SK-N-SH (cell line): ENCODE measurements at regions not wholly inside any gene's neighbourhood (a gene's known extent, or its start where the extent isn't known, plus 50 kb on each side); places are given as distances from the start of the nearest gene placed in this dataset.

Experiments
- CTCF ChIA-PET: fragments of 300-600, 350-600 bp; formaldehyde crosslinking; extraction: SDS; loops from one replicate; lab custom pipeline; 2021; lab: Yijun Ruan, JAX
- POLR2A ChIA-PET: fragments of 350-600 bp; sonication (Branson Sonifier 250); formaldehyde crosslinking; extraction: SDS; loops from one replicate; lab custom pipeline; 2020; ENCODE audit warnings: antibody characterized with exemption, inconsistent platforms; lab: Yijun Ruan, JAX
- DNase-seq: peaks from one replicate; pipeline ENCODE4 v3.0.0; 2012
- H2AFZ ChIP-seq: fragments of 200-600 bp; sonication (generic); 2 replicates; pipeline ENCODE4 v1.8.1; 2016; ENCODE audit warnings: antibody characterized with exemption, mild to moderate bottlenecking, low read depth
- H3F3A ChIP-seq: fragments of 200-600 bp; sonication (generic); replicated peaks from 2 replicates; pipeline ENCODE3; 2016; ENCODE audit warnings: antibody characterized with exemption, mild to moderate bottlenecking; ENCODE audit not compliant: insufficient read depth
- H3K27ac ChIP-seq, 2 experiments: fragments of 200-500 bp in 1 of 2; fragments of 200-600 bp in 1 of 2; sonication (Bioruptor generic) in 1 of 2; sonication (generic), shearing (Covaris generic) in 1 of 2; 2 replicates each; pipeline versions ENCODE4 v1.5.1 to v1.6.1; 2014 to 2016; ENCODE audit warnings: low read depth in 2 of 2, inconsistent platforms in 1 of 2, low read length in 1 of 2, mild to moderate bottlenecking in 1 of 2, mixed read lengths in 1 of 2
- H3K27me3 ChIP-seq: fragments of 200-600 bp; sonication (generic), shearing (Covaris generic); 2 replicates; pipeline ENCODE4 v1.6.1; 2016; ENCODE audit warnings: mixed run types; ENCODE audit not compliant: insufficient read depth
- H3K36me3 ChIP-seq, 2 experiments: fragments of 200-500 bp in 1 of 2; fragments of 200-600 bp in 1 of 2; sonication (Bioruptor generic) in 1 of 2; sonication (generic) in 1 of 2; replicated peaks in 1 of 2; 2 replicates each; pipeline versions ENCODE3 to v1.5.1; 2014 to 2016; ENCODE audit warnings: low read length in 1 of 2, mild to moderate bottlenecking in 1 of 2; ENCODE audit not compliant: insufficient read depth in 2 of 2, control insufficient read depth in 1 of 2
- H3K4me1 ChIP-seq, 2 experiments: fragments of 200-500 bp in 1 of 2; fragments of 200-600 bp in 1 of 2; sonication (Bioruptor generic) in 1 of 2; sonication (generic), shearing (Covaris generic) in 1 of 2; 2 replicates each; pipeline versions ENCODE4 v1.5.1 to v1.6.1; 2014 to 2016; ENCODE audit warnings: low read depth in 1 of 2, low read length in 1 of 2, mixed run types in 1 of 2; ENCODE audit not compliant: insufficient read depth in 2 of 2, control insufficient read depth in 1 of 2
- H3K4me2 ChIP-seq: fragments of 200-600 bp; sonication (generic), shearing (Covaris generic); 2 replicates; pipeline ENCODE4 v1.6.1; 2017; ENCODE audit warnings: mixed run types
- H3K4me3 ChIP-seq, 2 experiments: fragments of 200-500 bp in 1 of 2; fragments of 200-600 bp in 1 of 2; sonication (Bioruptor generic) in 1 of 2; sonication (generic), shearing (Covaris generic) in 1 of 2; 2 replicates each; pipeline versions ENCODE4 v1.5.1 to v1.8.1; 2014 to 2016; ENCODE audit warnings: low read depth in 2 of 2, inconsistent platforms in 1 of 2, low read length in 1 of 2, mild to moderate bottlenecking in 1 of 2, mixed read lengths in 1 of 2, moderate library complexity in 1 of 2
- H3K79me2 ChIP-seq: fragments of 200-600 bp; sonication (generic); 2 replicates; pipeline ENCODE4 v1.8.1; 2017; ENCODE audit warnings: mild to moderate bottlenecking; ENCODE audit not compliant: insufficient read depth
- H3K9ac ChIP-seq: fragments of 200-600 bp; sonication (generic); 2 replicates; pipeline ENCODE4 v1.6.1; 2017; ENCODE audit warnings: mixed run types
- H3K9me2 ChIP-seq: fragments of 200-600 bp; sonication (generic); 2 replicates; pipeline ENCODE4 v1.6.1; 2017; ENCODE audit warnings: mixed run types
- H3K9me3 ChIP-seq: fragments of 200-600 bp; sonication (generic); 2 replicates; pipeline ENCODE4 v1.6.1; 2017; ENCODE audit warnings: mixed run types, mild to moderate bottlenecking, moderate library complexity
- H4K20me1 ChIP-seq: fragments of 200-600 bp; sonication (generic); 2 replicates; pipeline ENCODE4 v1.6.1; 2017; ENCODE audit warnings: mild to moderate bottlenecking, mixed run types; ENCODE audit not compliant: insufficient read depth
- ELF1 ChIP-seq: IDR thresholded peaks from 2 replicates; pipeline ENCODE4 v1.4.0; 2012
- EP300 ChIP-seq, 2 experiments: IDR thresholded peaks; 2 replicates each; pipeline versions ENCODE4 v1.4.0 to v1.6.1; 2012; ENCODE audit warnings: borderline replicate concordance in 1 of 2, low read depth in 1 of 2, low read length in 1 of 2
- EZH2phosphoT487 ChIP-seq: fragments of 200-600 bp; sonication (generic); IDR thresholded peaks from 2 replicates; pipeline ENCODE4 v1.6.1; 2017; ENCODE audit warnings: low read depth, mixed run types, mild to moderate bottlenecking, antibody characterized with exemption, moderate library complexity, borderline replicate concordance
- FOXM1 ChIP-seq: IDR thresholded peaks from 2 replicates; pipeline ENCODE4 v1.4.0; 2012; ENCODE audit warnings: low read depth, mild to moderate bottlenecking
- GABPA ChIP-seq: IDR thresholded peaks from 2 replicates; pipeline ENCODE4 v1.4.0; 2012; ENCODE audit warnings: low read depth, mild to moderate bottlenecking
- GATA2 ChIP-seq: sonication (generic); formaldehyde crosslinking; IDR thresholded peaks from 2 replicates; pipeline ENCODE4 v1.5.0; 2020; ENCODE audit warnings: mild to moderate bottlenecking, missing genetic modification reagents
- JUND ChIP-seq: IDR thresholded peaks from 2 replicates; pipeline ENCODE4 v1.4.0; 2012
- MEF2A ChIP-seq: IDR thresholded peaks from 2 replicates; pipeline ENCODE4 v1.4.0; 2012; ENCODE audit warnings: low read depth, borderline replicate concordance
- MXI1 ChIP-seq: IDR thresholded peaks from 2 replicates; pipeline ENCODE4 v1.6.1; 2012; ENCODE audit warnings: mild to moderate bottlenecking, low read depth, low read length, improper control_type of control experiment
- NRF1 ChIP-seq: IDR thresholded peaks from 2 replicates; pipeline ENCODE4 v1.6.1; 2012; ENCODE audit warnings: low read depth, mild to moderate bottlenecking, low read length
- RAD21 ChIP-seq: IDR thresholded peaks from 2 replicates; pipeline ENCODE4 v1.6.1; 2012; ENCODE audit warnings: mild to moderate bottlenecking, low read length
- RCOR1 ChIP-seq: fragments of 150-350 bp; IDR thresholded peaks from 2 replicates; pipeline ENCODE4 v1.6.1; 2017; ENCODE audit warnings: antibody characterized with exemption, low read length
- RFX5 ChIP-seq: IDR thresholded peaks from 2 replicates; pipeline ENCODE4 v1.6.1; 2012; ENCODE audit warnings: mild to moderate bottlenecking, improper control_type of control experiment, low read length
- SIN3A ChIP-seq: IDR thresholded peaks from 2 replicates; pipeline ENCODE4 v1.6.1; 2012; ENCODE audit warnings: low read depth, mild to moderate bottlenecking, low read length, moderate library complexity, borderline replicate concordance
- TAF1 ChIP-seq: IDR thresholded peaks from 2 replicates; pipeline ENCODE4 v1.6.1; 2012; ENCODE audit warnings: low read depth, mild to moderate bottlenecking, low read length, moderate library complexity, borderline replicate concordance
- WGBS: methylation state at CpG from one replicate; pipeline ENCODE4 v1.1.6; 2017; ENCODE audit warnings: low lambda C conversion rate; 5-methylcytosine and 5-hydroxymethylcytosine counted together
- TF ChIP-seq, protein P1 (sequence below): IDR thresholded peaks from 2 replicates; pipeline ENCODE4 v1.4.0; 2012; ENCODE audit warnings: low read depth, borderline replicate concordance
- TF ChIP-seq, protein P2 (sequence below): IDR thresholded peaks from 2 replicates; pipeline ENCODE4 v1.6.1; 2012; ENCODE audit warnings: mild to moderate bottlenecking, low read depth, low read length, moderate library complexity
- TF ChIP-seq, protein P3 (sequence below): IDR thresholded peaks from 2 replicates; pipeline ENCODE4 v1.4.0; 2012; ENCODE audit warnings: low read depth
- TF ChIP-seq, protein P4 (sequence below): IDR thresholded peaks from 2 replicates; pipeline ENCODE4 v1.4.0; 2012; ENCODE audit warnings: low read depth, borderline replicate concordance
- TF ChIP-seq, protein P5 (sequence below): fragments of 200-600 bp; sonication (generic); IDR thresholded peaks from 2 replicates; pipeline ENCODE4 v1.6.1; 2017; ENCODE audit warnings: antibody characterized with exemption, mild to moderate bottlenecking, moderate library complexity

DNA sequence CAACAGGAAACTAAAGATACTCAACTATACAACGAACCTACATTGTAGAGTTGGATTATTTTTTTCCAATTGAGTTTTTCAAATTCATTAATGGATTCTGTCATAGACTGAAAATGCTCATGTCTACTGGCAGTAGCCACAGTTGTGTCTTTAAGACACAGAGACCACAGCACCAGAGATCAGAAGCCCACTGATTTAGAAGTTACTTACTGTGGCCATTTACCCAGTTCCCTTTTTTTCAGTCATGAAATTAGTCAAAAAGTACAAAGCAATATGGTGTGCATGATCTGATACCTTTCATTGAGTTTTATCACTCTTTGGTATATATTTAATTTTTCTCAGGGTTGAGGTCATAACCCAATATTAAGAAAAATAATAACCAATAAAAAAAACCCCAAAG lies 1640.2 kb upstream of the WWC1 start:
- no peak overlapping the region for H3K4me3 ChIP-seq
- TF ChIP-seq EP300 (IDR thresholded peaks at IDR 0.05; ENCODE audit: borderline replicate concordance in 1 of 2, low read depth in 1 of 2, low read length in 1 of 2), result no peak
- TF ChIP-seq, protein P1, sequence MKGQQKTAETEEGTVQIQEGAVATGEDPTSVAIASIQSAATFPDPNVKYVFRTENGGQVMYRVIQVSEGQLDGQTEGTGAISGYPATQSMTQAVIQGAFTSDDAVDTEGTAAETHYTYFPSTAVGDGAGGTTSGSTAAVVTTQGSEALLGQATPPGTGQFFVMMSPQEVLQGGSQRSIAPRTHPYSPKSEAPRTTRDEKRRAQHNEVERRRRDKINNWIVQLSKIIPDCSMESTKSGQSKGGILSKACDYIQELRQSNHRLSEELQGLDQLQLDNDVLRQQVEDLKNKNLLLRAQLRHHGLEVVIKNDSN, result no peak
- TF ChIP-seq NRF1, result no peak
- TF ChIP-seq RCOR1, result no peak
- no peak for TF ChIP-seq JUND
- TF ChIP-seq SIN3A, result no peak
- no peak for TF ChIP-seq GABPA

DNA sequence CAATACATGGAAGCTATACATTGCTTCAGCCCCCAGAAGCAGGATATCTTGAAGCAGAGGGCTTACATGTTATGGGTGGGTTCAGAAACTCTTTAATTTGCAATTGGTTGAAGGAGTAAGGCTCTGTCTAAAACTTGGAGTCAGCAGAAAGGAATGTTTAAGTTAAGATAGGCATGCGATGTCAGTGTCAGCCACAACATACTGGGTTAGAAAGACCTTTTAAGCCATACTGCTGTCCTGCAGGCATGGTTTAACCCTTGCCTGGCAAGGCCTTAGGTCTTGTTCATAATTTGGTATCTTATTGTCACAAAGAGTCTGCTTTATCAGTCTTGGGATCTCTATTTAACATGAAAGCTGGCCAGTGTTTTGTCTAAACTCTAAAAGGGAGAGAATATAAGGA lies 1619.6 kb upstream of the WWC1 start:
- Histone ChIP-seq H3K27me3 (no peaks in the 10 kb centered on the region), H3K9me2 (no peaks in the 10 kb centered on the region), H3K4me1 (no peaks in the 10 kb centered on the region), H3K9me3 (peaks cover 11% of the 10 kb centered on the region; the same call in 1 of the 2 replicates), H3K27ac (no peak overlapping the region), H3K4me2 (no peak overlapping the region), H2AFZ (no peak overlapping the region), H3F3A (no peaks in the 10 kb centered on the region), H3K79me2 (no peaks in the 10 kb centered on the region), H3K4me3 (no peak overlapping the region), H4K20me1 (no peaks in the 10 kb centered on the region), H3K36me3 (no peaks in the 10 kb centered on the region), H3K9ac (no peak overlapping the region)
- WGBS, result 9% methylated on average over 1 of the region's 1 CpG
- TF ChIP-seq MEF2A (no peak), RFX5 (no peak), RAD21 (no peak), NRF1 (no peak), JUND (no peak), GATA2 (no peak), TAF1 (no peak), ELF1 (no peak), FOXM1 (no peak), EP300 (IDR thresholded peaks at IDR 0.05; ENCODE audit: borderline replicate concordance in 1 of 2, low read depth in 1 of 2, low read length in 1 of 2) (no peak), EZH2phosphoT487 (no peak), MXI1 (no peak)
- TF ChIP-seq, protein P2, sequence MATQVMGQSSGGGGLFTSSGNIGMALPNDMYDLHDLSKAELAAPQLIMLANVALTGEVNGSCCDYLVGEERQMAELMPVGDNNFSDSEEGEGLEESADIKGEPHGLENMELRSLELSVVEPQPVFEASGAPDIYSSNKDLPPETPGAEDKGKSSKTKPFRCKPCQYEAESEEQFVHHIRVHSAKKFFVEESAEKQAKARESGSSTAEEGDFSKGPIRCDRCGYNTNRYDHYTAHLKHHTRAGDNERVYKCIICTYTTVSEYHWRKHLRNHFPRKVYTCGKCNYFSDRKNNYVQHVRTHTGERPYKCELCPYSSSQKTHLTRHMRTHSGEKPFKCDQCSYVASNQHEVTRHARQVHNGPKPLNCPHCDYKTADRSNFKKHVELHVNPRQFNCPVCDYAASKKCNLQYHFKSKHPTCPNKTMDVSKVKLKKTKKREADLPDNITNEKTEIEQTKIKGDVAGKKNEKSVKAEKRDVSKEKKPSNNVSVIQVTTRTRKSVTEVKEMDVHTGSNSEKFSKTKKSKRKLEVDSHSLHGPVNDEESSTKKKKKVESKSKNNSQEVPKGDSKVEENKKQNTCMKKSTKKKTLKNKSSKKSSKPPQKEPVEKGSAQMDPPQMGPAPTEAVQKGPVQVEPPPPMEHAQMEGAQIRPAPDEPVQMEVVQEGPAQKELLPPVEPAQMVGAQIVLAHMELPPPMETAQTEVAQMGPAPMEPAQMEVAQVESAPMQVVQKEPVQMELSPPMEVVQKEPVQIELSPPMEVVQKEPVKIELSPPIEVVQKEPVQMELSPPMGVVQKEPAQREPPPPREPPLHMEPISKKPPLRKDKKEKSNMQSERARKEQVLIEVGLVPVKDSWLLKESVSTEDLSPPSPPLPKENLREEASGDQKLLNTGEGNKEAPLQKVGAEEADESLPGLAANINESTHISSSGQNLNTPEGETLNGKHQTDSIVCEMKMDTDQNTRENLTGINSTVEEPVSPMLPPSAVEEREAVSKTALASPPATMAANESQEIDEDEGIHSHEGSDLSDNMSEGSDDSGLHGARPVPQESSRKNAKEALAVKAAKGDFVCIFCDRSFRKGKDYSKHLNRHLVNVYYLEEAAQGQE, result no peak
- TF ChIP-seq, protein P3, sequence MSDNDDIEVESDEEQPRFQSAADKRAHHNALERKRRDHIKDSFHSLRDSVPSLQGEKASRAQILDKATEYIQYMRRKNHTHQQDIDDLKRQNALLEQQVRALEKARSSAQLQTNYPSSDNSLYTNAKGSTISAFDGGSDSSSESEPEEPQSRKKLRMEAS, result no peak
- TF ChIP-seq, protein P4, sequence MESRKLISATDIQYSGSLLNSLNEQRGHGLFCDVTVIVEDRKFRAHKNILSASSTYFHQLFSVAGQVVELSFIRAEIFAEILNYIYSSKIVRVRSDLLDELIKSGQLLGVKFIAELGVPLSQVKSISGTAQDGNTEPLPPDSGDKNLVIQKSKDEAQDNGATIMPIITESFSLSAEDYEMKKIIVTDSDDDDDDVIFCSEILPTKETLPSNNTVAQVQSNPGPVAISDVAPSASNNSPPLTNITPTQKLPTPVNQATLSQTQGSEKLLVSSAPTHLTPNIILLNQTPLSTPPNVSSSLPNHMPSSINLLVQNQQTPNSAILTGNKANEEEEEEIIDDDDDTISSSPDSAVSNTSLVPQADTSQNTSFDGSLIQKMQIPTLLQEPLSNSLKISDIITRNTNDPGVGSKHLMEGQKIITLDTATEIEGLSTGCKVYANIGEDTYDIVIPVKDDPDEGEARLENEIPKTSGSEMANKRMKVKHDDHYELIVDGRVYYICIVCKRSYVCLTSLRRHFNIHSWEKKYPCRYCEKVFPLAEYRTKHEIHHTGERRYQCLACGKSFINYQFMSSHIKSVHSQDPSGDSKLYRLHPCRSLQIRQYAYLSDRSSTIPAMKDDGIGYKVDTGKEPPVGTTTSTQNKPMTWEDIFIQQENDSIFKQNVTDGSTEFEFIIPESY, result no peak
- TF ChIP-seq, protein P5, sequence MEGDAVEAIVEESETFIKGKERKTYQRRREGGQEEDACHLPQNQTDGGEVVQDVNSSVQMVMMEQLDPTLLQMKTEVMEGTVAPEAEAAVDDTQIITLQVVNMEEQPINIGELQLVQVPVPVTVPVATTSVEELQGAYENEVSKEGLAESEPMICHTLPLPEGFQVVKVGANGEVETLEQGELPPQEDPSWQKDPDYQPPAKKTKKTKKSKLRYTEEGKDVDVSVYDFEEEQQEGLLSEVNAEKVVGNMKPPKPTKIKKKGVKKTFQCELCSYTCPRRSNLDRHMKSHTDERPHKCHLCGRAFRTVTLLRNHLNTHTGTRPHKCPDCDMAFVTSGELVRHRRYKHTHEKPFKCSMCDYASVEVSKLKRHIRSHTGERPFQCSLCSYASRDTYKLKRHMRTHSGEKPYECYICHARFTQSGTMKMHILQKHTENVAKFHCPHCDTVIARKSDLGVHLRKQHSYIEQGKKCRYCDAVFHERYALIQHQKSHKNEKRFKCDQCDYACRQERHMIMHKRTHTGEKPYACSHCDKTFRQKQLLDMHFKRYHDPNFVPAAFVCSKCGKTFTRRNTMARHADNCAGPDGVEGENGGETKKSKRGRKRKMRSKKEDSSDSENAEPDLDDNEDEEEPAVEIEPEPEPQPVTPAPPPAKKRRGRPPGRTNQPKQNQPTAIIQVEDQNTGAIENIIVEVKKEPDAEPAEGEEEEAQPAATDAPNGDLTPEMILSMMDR, result no peak
- DNase-seq, result no peak
- POLR2A ChIA-PET, result no interaction called here
- CTCF ChIA-PET, result no interaction called here

More for the DNA sequence above, 1640.2 kb upstream of the WWC1 start:
- Histone ChIP-seq H3K27ac (no peak overlapping the region), H3K9me2 (no peaks in the 10 kb centered on the region), H3K9me3 (no peaks in the 10 kb centered on the region), H3K4me2 (no peak overlapping the region), H3K27me3 (no peaks in the 10 kb centered on the region), H4K20me1 (no peaks in the 10 kb centered on the region), H2AFZ (no peak overlapping the region), H3F3A (no peaks in the 10 kb centered on the region), H3K79me2 (no peaks in the 10 kb centered on the region), H3K9ac (no peak overlapping the region), H3K36me3 (no peaks in the 10 kb centered on the region), H3K4me1 (no peaks in the 10 kb centered on the region)
- 17% methylated on average over 1 of the region's 1 CpG for WGBS
- no peak for DNase-seq
- ChIA-PET CTCF (no interaction called here), POLR2A (no interaction called here)
